OCI-LY7 (cell line): ENCODE measurements at regions not wholly inside any gene's neighbourhood (a gene's known extent, or its start where the extent isn't known, plus 50 kb on each side); places are given as distances from the start of the nearest gene placed in this dataset.
A peak's percentile ranks its signal among the peaks of the same experiment; 100 is the strongest.
"Not testable (repeated sequence)": the region's sequence is repeated elsewhere in the genome, so short reads cannot be mapped to it uniquely, and the experiment has no call there.

Experiments
- BruUV-seq: library from RNA; stranded (reverse); fragments of 400-500 nt; replicated peaks from 2 replicates; lab custom pipeline; 2021; lab: Mats Ljungman, UMichigan
- CTCF ChIA-PET: fragments of 300-600 bp; sonication (Branson Sonifier 250); formaldehyde crosslinking; loops from one replicate; lab custom pipeline; 2022; ENCODE audit warnings: antibody characterized with exemption; ENCODE audit not compliant: unreplicated experiment; lab: Charles Lee
- POLR2A ChIA-PET: fragments of 300-600 bp; sonication (Branson Sonifier 250); formaldehyde crosslinking; loops from one replicate; lab custom pipeline; 2022; ENCODE audit warnings: antibody characterized with exemption; lab: Charles Lee
- DNase-seq: peaks from one replicate; pipeline ENCODE4 v3.0.0-alpha.2; 2015; ENCODE audit warnings: low spot score
- H2AFZ ChIP-seq: fragments of 200-600 bp; sonication (generic), shearing (Covaris generic); 2 replicates; pipeline ENCODE4 v1.6.1; 2014; ENCODE audit warnings: mild to moderate bottlenecking, antibody characterized with exemption, low read length, moderate library complexity
- H3K27ac ChIP-seq: fragments of 200-600 bp; sonication (generic); 2 replicates; pipeline ENCODE4 v1.5.1; 2014; ENCODE audit warnings: mixed run types, low read depth, mild to moderate bottlenecking, moderate library complexity, low read length, inconsistent platforms; ENCODE audit not compliant: poor library complexity, severe bottlenecking
- H3K36me3 ChIP-seq: fragments of 200-600 bp; sonication (generic); 2 replicates; pipeline ENCODE4 v1.6.1; 2014; ENCODE audit warnings: mild to moderate bottlenecking, antibody characterized with exemption, low read length, moderate library complexity, mixed read lengths; ENCODE audit not compliant: insufficient read depth
- H3K4me1 ChIP-seq: fragments of 200-600 bp; sonication (generic); 2 replicates; pipeline ENCODE4 v1.5.1; 2014; ENCODE audit warnings: mild to moderate bottlenecking, low read length; ENCODE audit not compliant: insufficient read depth, poor library complexity, severe bottlenecking
- H3K4me2 ChIP-seq: fragments of 200-600 bp; sonication (generic); 2 replicates; pipeline ENCODE4 v1.6.1; 2014; ENCODE audit warnings: mild to moderate bottlenecking, low read length
- H3K4me3 ChIP-seq: fragments of 200-600 bp; sonication (generic); 2 replicates; pipeline ENCODE4 v1.5.1; 2014; ENCODE audit warnings: mild to moderate bottlenecking, low read depth, low read length; ENCODE audit not compliant: poor library complexity, severe bottlenecking
- H3K79me2 ChIP-seq: fragments of 200-600 bp; sonication (generic); 2 replicates; pipeline ENCODE4 v1.6.1; 2016; ENCODE audit warnings: low read depth, mild to moderate bottlenecking, low read length, moderate library complexity, mixed read lengths; ENCODE audit not compliant: insufficient read depth
- H3K9me2 ChIP-seq: fragments of 200-600 bp; sonication (generic); 2 replicates; pipeline ENCODE4 v1.6.1; 2016; ENCODE audit warnings: mild to moderate bottlenecking, low read length, mixed read lengths; ENCODE audit not compliant: insufficient read depth
- H3K9me3 ChIP-seq: fragments of 200-600 bp; sonication (generic); 2 replicates; pipeline ENCODE4 v1.6.1; 2014; ENCODE audit warnings: mild to moderate bottlenecking, mixed run types, low read length, mixed read lengths
- H4K20me1 ChIP-seq: fragments of 200-600 bp; sonication (generic); 2 replicates; pipeline ENCODE4 v1.6.1; 2014; ENCODE audit warnings: mild to moderate bottlenecking, antibody characterized with exemption, low read length, moderate library complexity, mixed read lengths; ENCODE audit not compliant: insufficient read depth
- CTCF ChIP-seq: fragments of 200-600 bp; sonication (generic); conservative IDR thresholded peaks from 2 replicates; pipeline ENCODE4 v1.5.1; 2014; ENCODE audit warnings: mild to moderate bottlenecking, antibody characterized with exemption, low read length, moderate library complexity, mixed read lengths
- EZH2phosphoT487 ChIP-seq: fragments of 200-600 bp; sonication (generic); IDR thresholded peaks from 2 replicates; pipeline ENCODE4 v1.6.1; 2018; ENCODE audit warnings: low read depth, borderline replicate concordance, mild to moderate bottlenecking, mixed run types, antibody characterized with exemption, low read length, moderate library complexity, mixed read lengths
- intact Hi-C: fragments of 100-400 bp; cut with micrococcal nuclease; formaldehyde crosslinking; loops from one replicate; pipeline ENCODE4 v1.10.0; 2022; ENCODE audit not compliant: unreplicated experiment

- no peak for DNase-seq
- Histone ChIP-seq H3K36me3 (no peaks in the 10 kb centered on the region), H3K4me1 (no peaks in the 10 kb centered on the region), H3K4me2 (peak overlapping the region; percentile 84), H3K27ac (no peak overlapping the region), H3K79me2 (no peaks in the 10 kb centered on the region), H4K20me1 (no peaks in the 10 kb centered on the region), H3K4me3 (peak overlapping the region; percentile 65), H3K9me3 (no peaks in the 10 kb centered on the region), H3K9me2 (no peaks in the 10 kb centered on the region), H2AFZ (no peak overlapping the region)
- POLR2A ChIA-PET: no interaction called here
- intact Hi-C loops: loop anchor here (1.0 kb wide), 2 partner anchors 114 to 144 kb away; no protein-coding TSS in a partner anchor
- no peak for TF ChIP-seq EZH2phosphoT487
- TF ChIP-seq CTCF: no peak; the same call in 1 of the 2 replicates
- CTCF ChIA-PET: interaction anchor here (0.7 to 1.2 kb wide), 2 partner anchors 157 to 322 kb away, joined by 3 to 4 read pairs; no protein-coding TSS in a partner anchor
- no TSS peak for BruUV-seq
Measured at GRCh38 chr19:29873801-29874575, 62.2 kb downstream of the CCNE1 start.

- no peak overlapping the region for H3K4me3 ChIP-seq
- no peaks in the 10 kb centered on the region for H3K4me1 ChIP-seq
- POLR2A ChIA-PET: no interaction called here
- H3K36me3 ChIP-seq: no peaks in the 10 kb centered on the region
- DNase-seq: no peak
- CTCF ChIA-PET: no interaction called here
- no TSS peak for BruUV-seq
- intact Hi-C loops: no loop called here
- H3K79me2 ChIP-seq: no peaks in the 10 kb centered on the region
- H3K27ac ChIP-seq: no peak overlapping the region
- H3K4me2 ChIP-seq: no peak overlapping the region
- TF ChIP-seq CTCF (no peak), EZH2phosphoT487 (no peak)
- H3K9me2 ChIP-seq: no peaks in the 10 kb centered on the region
- H3K9me3 ChIP-seq: no peaks in the 10 kb centered on the region
- no peaks in the 10 kb centered on the region for H4K20me1 ChIP-seq
- no peak overlapping the region for H2AFZ ChIP-seq
Measured at GRCh38 chr19:29875931-29876330, 64.1 kb downstream of the CCNE1 start.

GRCh38 chr19:29876414-29876813, 64.6 kb downstream of the CCNE1 start:
- no peaks in the 10 kb centered on the region for H3K9me3 ChIP-seq
- intact Hi-C loops: no loop called here
- H3K9me2 ChIP-seq: no peaks in the 10 kb centered on the region
- no peak overlapping the region for H3K4me3 ChIP-seq
- ChIA-PET CTCF (no interaction called here), POLR2A (no interaction called here)
- no peaks in the 10 kb centered on the region for H3K79me2 ChIP-seq
- no peak overlapping the region for H3K27ac ChIP-seq
- H3K4me1 ChIP-seq: no peaks in the 10 kb centered on the region
- H4K20me1 ChIP-seq: no peaks in the 10 kb centered on the region
- TF ChIP-seq EZH2phosphoT487: no peak
- TF ChIP-seq CTCF: no peak
- H3K36me3 ChIP-seq: no peaks in the 10 kb centered on the region
- BruUV-seq: no TSS peak
- H2AFZ ChIP-seq: peak overlapping the region; percentile 67; the same call in 1 of the 2 replicates
- DNase-seq: peak; percentile 9
- H3K4me2 ChIP-seq: 0 out of 2 replicates have a peak overlapping the region, but pooled peaks have one; percentile 29

GRCh38 chr19:29876908-29877307, 65.1 kb downstream of the CCNE1 start:
- H4K20me1 ChIP-seq, H3K9me2 ChIP-seq, intact Hi-C loops, POLR2A ChIA-PET, H3K79me2 ChIP-seq, H3K4me3 ChIP-seq, H3K36me3 ChIP-seq, BruUV-seq, H2AFZ ChIP-seq, H3K4me1 ChIP-seq, H3K9me3 ChIP-seq, CTCF ChIA-PET, H3K27ac ChIP-seq, DNase-seq: not testable (repeated sequence)
- 0 out of 2 replicates have a peak overlapping the region, but pooled peaks have one; percentile 29 for H3K4me2 ChIP-seq
